ENCODE measurements at regions not wholly inside any gene's neighbourhood (a gene's known extent, or its start where the extent isn't known, plus 50 kb on each side); places are given as distances from the start of the nearest gene placed in this dataset.

- ATAC-seq = no peak
- H3F3A ChIP-seq (ENCODE audit: low read length, unreplicated experiment) = no peaks in the 10 kb centered on the region
- ChIA-PET POLR2A (ENCODE audit: unreplicated experiment) (no interaction called here), CTCF (no interaction called here)
- no peak overlapping the region for H3K4me2 ChIP-seq (ENCODE audit: low read length)
- H3K9me3 ChIP-seq (ENCODE audit: low read length) = no peaks in the 10 kb centered on the region
- H3K9me2 ChIP-seq (replicated peaks; ENCODE audit: low read length) = no peaks in the 10 kb centered on the region
- TF ChIP-seq EZH2phosphoT487 (IDR thresholded peaks at IDR 0.05; ENCODE audit: borderline replicate concordance, low read length) = no peak
- TF ChIP-seq, protein P1, sequence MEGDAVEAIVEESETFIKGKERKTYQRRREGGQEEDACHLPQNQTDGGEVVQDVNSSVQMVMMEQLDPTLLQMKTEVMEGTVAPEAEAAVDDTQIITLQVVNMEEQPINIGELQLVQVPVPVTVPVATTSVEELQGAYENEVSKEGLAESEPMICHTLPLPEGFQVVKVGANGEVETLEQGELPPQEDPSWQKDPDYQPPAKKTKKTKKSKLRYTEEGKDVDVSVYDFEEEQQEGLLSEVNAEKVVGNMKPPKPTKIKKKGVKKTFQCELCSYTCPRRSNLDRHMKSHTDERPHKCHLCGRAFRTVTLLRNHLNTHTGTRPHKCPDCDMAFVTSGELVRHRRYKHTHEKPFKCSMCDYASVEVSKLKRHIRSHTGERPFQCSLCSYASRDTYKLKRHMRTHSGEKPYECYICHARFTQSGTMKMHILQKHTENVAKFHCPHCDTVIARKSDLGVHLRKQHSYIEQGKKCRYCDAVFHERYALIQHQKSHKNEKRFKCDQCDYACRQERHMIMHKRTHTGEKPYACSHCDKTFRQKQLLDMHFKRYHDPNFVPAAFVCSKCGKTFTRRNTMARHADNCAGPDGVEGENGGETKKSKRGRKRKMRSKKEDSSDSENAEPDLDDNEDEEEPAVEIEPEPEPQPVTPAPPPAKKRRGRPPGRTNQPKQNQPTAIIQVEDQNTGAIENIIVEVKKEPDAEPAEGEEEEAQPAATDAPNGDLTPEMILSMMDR (conservative IDR thresholded peaks at IDR 0.05; ENCODE audit: low read depth, low read length) = no peak
- TF ChIP-seq EZH2 (IDR thresholded peaks at IDR 0.05; ENCODE audit: low read length, unreplicated experiment) = no peak
- no peaks in the 10 kb centered on the region for H4K20me1 ChIP-seq (ENCODE audit: low read length)
- BruUV-seq (replicated peaks) = no TSS peak
- H3K36me3 ChIP-seq (ENCODE audit: low read depth, low read length) = no peaks in the 10 kb centered on the region
- no peaks in the 10 kb centered on the region for H3K79me2 ChIP-seq (ENCODE audit: low read length)
- DNase-seq = no peak
- H2AFZ ChIP-seq (ENCODE audit: low read length) = no peak overlapping the region
- intact Hi-C loops (cut with micrococcal nuclease) = no loop called here
- no peaks in the 10 kb centered on the region for H3K4me1 ChIP-seq (ENCODE audit: insufficient read depth, low read length)
- no peaks in the 10 kb centered on the region for H3K27me3 ChIP-seq (ENCODE audit: low read length)
- no peak overlapping the region for H3K4me3 ChIP-seq (ENCODE audit: low read length)
- no peak overlapping the region for H3K9ac ChIP-seq (ENCODE audit: low read length)
- H3K27ac ChIP-seq (ENCODE audit: low read length) = no peak overlapping the region
Observed at GRCh38 chr10:23754941-23755340, 316.1 kb downstream of the OTUD1 start.

GRCh38 chr10:23755556-23755955 is 316.7 kb downstream of the OTUD1 start:
- Histone ChIP-seq H3K27me3 (ENCODE audit: low read length) (no peaks in the 10 kb centered on the region), H3K4me3 (ENCODE audit: low read length) (no peak overlapping the region), H4K20me1 (ENCODE audit: low read length) (no peaks in the 10 kb centered on the region), H3K9me3 (ENCODE audit: low read length) (no peaks in the 10 kb centered on the region), H3K4me1 (ENCODE audit: insufficient read depth, low read length) (no peaks in the 10 kb centered on the region), H3K9ac (ENCODE audit: low read length) (no peak overlapping the region), H3K36me3 (ENCODE audit: low read depth, low read length) (no peaks in the 10 kb centered on the region), H3K4me2 (ENCODE audit: low read length) (no peak overlapping the region), H3K27ac (ENCODE audit: low read length) (no peak overlapping the region), H3F3A (ENCODE audit: low read length, unreplicated experiment) (no peaks in the 10 kb centered on the region), H3K9me2 (replicated peaks; ENCODE audit: low read length) (no peaks in the 10 kb centered on the region), H2AFZ (ENCODE audit: low read length) (no peak overlapping the region), H3K79me2 (ENCODE audit: low read length) (no peaks in the 10 kb centered on the region)
- DNase-seq (no peak), ATAC-seq (no peak)
- BruUV-seq (replicated peaks) = no TSS peak
- CTCF ChIA-PET = no interaction called here
- POLR2A ChIA-PET (ENCODE audit: unreplicated experiment) = no interaction called here
- no peak for TF ChIP-seq EZH2phosphoT487 (IDR thresholded peaks at IDR 0.05; ENCODE audit: borderline replicate concordance, low read length)
- no peak for TF ChIP-seq EZH2 (IDR thresholded peaks at IDR 0.05; ENCODE audit: low read length, unreplicated experiment)
- TF ChIP-seq, protein P1 (conservative IDR thresholded peaks at IDR 0.05; ENCODE audit: low read depth, low read length) = no peak
- intact Hi-C loops (cut with micrococcal nuclease) = no loop called here

GRCh38 chr10:23768281-23768680 is 329.4 kb downstream of the OTUD1 start:
- H3K9me2 ChIP-seq (replicated peaks; ENCODE audit: low read length) = no peaks in the 10 kb centered on the region
- H2AFZ ChIP-seq (ENCODE audit: low read length) = no peak overlapping the region
- H3K4me3 ChIP-seq (ENCODE audit: low read length) = no peak overlapping the region
- no peaks in the 10 kb centered on the region for H3K9me3 ChIP-seq (ENCODE audit: low read length)
- H3K4me1 ChIP-seq (ENCODE audit: insufficient read depth, low read length) = no peaks in the 10 kb centered on the region
- no peak overlapping the region for H3K9ac ChIP-seq (ENCODE audit: low read length)
- CTCF ChIA-PET = no interaction called here
- H3K27ac ChIP-seq (ENCODE audit: low read length) = no peak overlapping the region
- no peaks in the 10 kb centered on the region for H3K79me2 ChIP-seq (ENCODE audit: low read length)
- intact Hi-C loops (cut with micrococcal nuclease) = no loop called here
- BruUV-seq (replicated peaks) = no TSS peak
- DNase-seq (no peak), ATAC-seq (no peak)
- POLR2A ChIA-PET (ENCODE audit: unreplicated experiment) = no interaction called here
- no peaks in the 10 kb centered on the region for H3K36me3 ChIP-seq (ENCODE audit: low read depth, low read length)
- no peak for TF ChIP-seq EZH2phosphoT487 (IDR thresholded peaks at IDR 0.05; ENCODE audit: borderline replicate concordance, low read length)
- no peak for TF ChIP-seq EZH2 (IDR thresholded peaks at IDR 0.05; ENCODE audit: low read length, unreplicated experiment)
- TF ChIP-seq, protein P1 (conservative IDR thresholded peaks at IDR 0.05; ENCODE audit: low read depth, low read length) = no peak
- H4K20me1 ChIP-seq (ENCODE audit: low read length) = no peaks in the 10 kb centered on the region
- H3F3A ChIP-seq (ENCODE audit: low read length, unreplicated experiment) = no peaks in the 10 kb centered on the region
- H3K4me2 ChIP-seq (ENCODE audit: low read length) = no peak overlapping the region
- H3K27me3 ChIP-seq (ENCODE audit: low read length) = no peaks in the 10 kb centered on the region
